GM10248 (cell line): ENCODE measurements at regions not wholly inside any gene's neighbourhood (a gene's known extent, or its start where the extent isn't known, plus 50 kb on each side); places are given as distances from the start of the nearest gene placed in this dataset.

Experiments
- CTCF ChIA-PET: fragments of 300-600 bp; sonication (Branson Sonifier 250); formaldehyde crosslinking; extraction: SDS; loops from one replicate; lab custom pipeline; 2021; ENCODE audit warnings: antibody characterized with exemption; lab: Yijun Ruan, JAX
- POLR2A ChIA-PET: fragments of 350-650 bp; sonication (Branson Sonifier 250); formaldehyde crosslinking; extraction: SDS; loops from one replicate; lab custom pipeline; 2020; ENCODE audit warnings: antibody characterized with exemption; lab: Yijun Ruan, JAX
- DNase-seq: peaks from one replicate; pipeline ENCODE4 v3.0.0; 2012; ENCODE audit errors: extremely low spot score
- CTCF ChIP-seq: IDR thresholded peaks from 2 replicates; pipeline ENCODE4 v1.5.1; 2012; ENCODE audit warnings: mild to moderate bottlenecking, low read depth; ENCODE audit errors: extremely low read depth, missing control alignments, control extremely low read depth

- DNase-seq = no peak
- TF ChIP-seq CTCF = no peak
- CTCF ChIA-PET = no interaction called here
- POLR2A ChIA-PET = no interaction called here
Observed at GRCh38 chrX:33465137-33465536, 253.8 kb upstream of the DMD start.

GRCh38 chrX:33457102-33457501 is 245.8 kb upstream of the DMD start:
- POLR2A ChIA-PET = no interaction called here
- TF ChIP-seq CTCF = no peak
- CTCF ChIA-PET = no interaction called here
- no peak for DNase-seq

- DNase-seq = no peak
- ChIA-PET POLR2A (no interaction called here), CTCF (no interaction called here)
- no peak for TF ChIP-seq CTCF
Observed at GRCh38 chrX:33447285-33447684, 235.9 kb upstream of the DMD start.

GRCh38 chrX:33434256-33435092 is 223.1 kb upstream of the DMD start:
- CTCF ChIA-PET = interaction anchor here (0.6 to 2.1 kb wide), 14 partner anchors 10 to 906 kb away, joined by 3 to 7 read pairs (median 3); no protein-coding TSS in a partner anchor
- POLR2A ChIA-PET = no interaction called here
- peak; percentile 72 for TF ChIP-seq CTCF
- peak; percentile 8 for DNase-seq

GRCh38 chrX:33416273-33416805 is 205.0 kb upstream of the DMD start:
- DNase-seq = no peak
- ChIA-PET POLR2A (no interaction called here), CTCF (no interaction called here)
- TF ChIP-seq CTCF = no peak

GRCh38 chrX:33415459-33415858 is 204.1 kb upstream of the DMD start:
- no peak for DNase-seq
- ChIA-PET POLR2A (no interaction called here), CTCF (no interaction called here)
- TF ChIP-seq CTCF = no peak
